Globus pallidus (tissue), 1 donor: ENCODE measurements at regions not wholly inside any gene's neighbourhood (a gene's known extent, or its start where the extent isn't known, plus 50 kb on each side); places are given as distances from the start of the nearest gene placed in this dataset.

Experiments used
- DNase-seq: peaks from one replicate; pipeline ENCODE4 v3.0.0-alpha.2; 2015; ENCODE audit warnings: low spot score

GRCh38 chr20:12891643-12892042 lies 117.1 kb upstream of the SPTLC3 start:
- DNase-seq: no peak

- DNase-seq: no peak
Measured at GRCh38 chr20:12893019-12893418, 115.8 kb upstream of the SPTLC3 start.

- no peak for DNase-seq
Measured at GRCh38 chr20:12893653-12894052, 115.1 kb upstream of the SPTLC3 start.

GRCh38 chr20:12894089-12894488 lies 114.7 kb upstream of the SPTLC3 start:
- no peak for DNase-seq

GRCh38 chr20:12896180-12896579 lies 112.6 kb upstream of the SPTLC3 start:
- DNase-seq: no peak

- no peak for DNase-seq
Measured at GRCh38 chr20:12902992-12903391, 105.8 kb upstream of the SPTLC3 start.

GRCh38 chr20:12906361-12906760 lies 102.4 kb upstream of the SPTLC3 start:
- DNase-seq: no peak

- DNase-seq: no peak
Measured at GRCh38 chr20:12911372-12911771, 97.4 kb upstream of the SPTLC3 start.

GRCh38 chr20:12913781-12914443 lies 94.9 kb upstream of the SPTLC3 start:
- no peak for DNase-seq

- no peak for DNase-seq
Measured at GRCh38 chr20:12914804-12915203, 94.0 kb upstream of the SPTLC3 start.

- DNase-seq: no peak
Measured at GRCh38 chr20:12916699-12917098, 92.1 kb upstream of the SPTLC3 start.

- DNase-seq: no peak
Measured at GRCh38 chr20:12924126-12924525, 84.6 kb upstream of the SPTLC3 start.

- peak; percentile 71 for DNase-seq
Measured at GRCh38 chr20:12925210-12925755, 83.5 kb upstream of the SPTLC3 start.

GRCh38 chr20:12925863-12926793 lies 82.6 kb upstream of the SPTLC3 start:
- DNase-seq: no peak

GRCh38 chr20:12927489-12927888 lies 81.3 kb upstream of the SPTLC3 start:
- no peak for DNase-seq

GRCh38 chr20:12928358-12928754 lies 80.4 kb upstream of the SPTLC3 start:
- no peak for DNase-seq

GRCh38 chr20:12928755-12929401 lies 79.9 kb upstream of the SPTLC3 start:
- no peak for DNase-seq

GRCh38 chr20:12936020-12936419 lies 72.8 kb upstream of the SPTLC3 start:
- no peak for DNase-seq

- DNase-seq: no peak
Measured at GRCh38 chr20:12936524-12936923, 72.2 kb upstream of the SPTLC3 start.

GRCh38 chr20:12941025-12941424 lies 67.7 kb upstream of the SPTLC3 start:
- DNase-seq: no peak

- no peak for DNase-seq
Measured at GRCh38 chr20:12942123-12942522, 66.6 kb upstream of the SPTLC3 start.

- DNase-seq: no peak
Measured at GRCh38 chr20:12946789-12947188, 62.0 kb upstream of the SPTLC3 start.

GRCh38 chr20:12947691-12948090 lies 61.1 kb upstream of the SPTLC3 start:
- DNase-seq: no peak
